ENCODE measurements at regions not wholly inside any gene's neighbourhood (a gene's known extent, or its start where the extent isn't known, plus 50 kb on each side); places are given as distances from the start of the nearest gene placed in this dataset.

GRCh38 chr15:70320482-70320881, 222.8 kb upstream of the TLE3 start:
- no peak for TF ChIP-seq GATA2 (IDR thresholded peaks at IDR 0.05; ENCODE audit: low read depth, low read length)
- TF ChIP-seq GATA3 (IDR thresholded peaks at IDR 0.05; ENCODE audit: low read depth, low read length): no peak
